ENCODE measurements at regions not wholly inside any gene's neighbourhood (a gene's known extent, or its start where the extent isn't known, plus 50 kb on each side); places are given as distances from the start of the nearest gene placed in this dataset.

GRCh38 chr22:47839595-47840227, 1077.3 kb downstream of the TBC1D22A start:
- no peak for TF ChIP-seq JUND (IDR thresholded peaks at IDR 0.05; ENCODE audit: low read depth)
- in situ Hi-C loops (cut with HindIII; ENCODE audit: low pct_unique_long_range_greater_than_20kb, low sequenced_read_pairs), result no loop called here
- DNase-seq (ENCODE audit: low read depth in 1 of 2, low spot score in 1 of 2), result no peak

- no peak for TF ChIP-seq JUND (IDR thresholded peaks at IDR 0.05; ENCODE audit: low read depth)
- peak in 1 of 2 experiments; percentile 58 for DNase-seq (ENCODE audit: low read depth in 1 of 2, low spot score in 1 of 2)
- in situ Hi-C loops (cut with HindIII; ENCODE audit: low pct_unique_long_range_greater_than_20kb, low sequenced_read_pairs), result no loop called here
Observed at GRCh38 chr22:47837703-47838102, 1075.3 kb downstream of the TBC1D22A start.

DNA sequence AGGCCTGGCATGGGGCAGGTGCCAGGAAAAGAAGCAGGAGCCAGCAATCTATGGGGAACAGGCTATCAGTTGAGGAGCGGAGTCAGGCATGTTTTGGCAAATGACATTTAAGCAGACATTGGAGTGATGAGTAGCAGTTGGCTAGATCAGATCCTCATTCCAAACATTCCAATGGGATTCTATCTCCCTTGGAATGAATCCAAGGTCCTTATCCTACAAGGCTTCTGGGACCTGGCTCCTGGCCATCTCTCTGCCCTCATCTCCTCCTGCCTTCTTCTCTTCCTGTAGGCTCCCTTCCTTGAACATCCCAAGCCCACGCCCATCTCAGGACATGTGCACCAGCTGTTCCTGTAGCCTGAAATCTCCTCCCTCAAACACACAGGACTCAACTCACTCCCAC, 1074.5 kb downstream of the TBC1D22A start:
- TF ChIP-seq JUND (IDR thresholded peaks at IDR 0.05; ENCODE audit: low read depth), result no peak
- in situ Hi-C loops (cut with HindIII; ENCODE audit: low pct_unique_long_range_greater_than_20kb, low sequenced_read_pairs), result no loop called here
- peak in 1 of 2 experiments; percentile 6 for DNase-seq (ENCODE audit: low read depth in 1 of 2, low spot score in 1 of 2)

DNA sequence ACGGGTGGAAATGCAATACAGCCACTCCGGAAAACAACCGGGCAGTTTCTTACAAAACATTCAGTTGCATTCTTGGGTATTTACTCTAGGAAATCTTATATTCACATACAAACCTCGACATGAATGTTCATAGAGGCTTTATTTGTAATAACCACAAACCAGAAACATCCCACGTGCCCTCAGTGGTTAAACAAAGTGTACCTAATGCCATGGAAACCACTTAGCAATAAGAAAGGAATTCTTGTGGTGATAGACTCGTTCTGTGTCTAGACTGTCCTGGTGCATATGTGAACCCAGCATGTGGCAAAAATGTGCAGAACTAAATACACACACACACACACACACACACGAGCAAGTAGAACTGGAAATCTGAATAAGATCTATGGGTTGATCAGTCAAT, 1073.3 kb downstream of the TBC1D22A start:
- in situ Hi-C loops (cut with HindIII; ENCODE audit: low pct_unique_long_range_greater_than_20kb, low sequenced_read_pairs), result no loop called here
- peak in 1 of 2 experiments; percentile 56 for DNase-seq (ENCODE audit: low read depth in 1 of 2, low spot score in 1 of 2)

GRCh38 chr22:47826016-47826415, 1063.6 kb downstream of the TBC1D22A start:
- TF ChIP-seq JUND (IDR thresholded peaks at IDR 0.05; ENCODE audit: low read depth), result no peak
- in situ Hi-C loops (cut with HindIII; ENCODE audit: low pct_unique_long_range_greater_than_20kb, low sequenced_read_pairs), result no loop called here
- no peak for DNase-seq (ENCODE audit: low read depth in 1 of 2, low spot score in 1 of 2)

More for the DNA sequence above, 1073.3 kb downstream of the TBC1D22A start:
- TF ChIP-seq JUND (IDR thresholded peaks at IDR 0.05; ENCODE audit: low read depth), result no peak

DNA sequence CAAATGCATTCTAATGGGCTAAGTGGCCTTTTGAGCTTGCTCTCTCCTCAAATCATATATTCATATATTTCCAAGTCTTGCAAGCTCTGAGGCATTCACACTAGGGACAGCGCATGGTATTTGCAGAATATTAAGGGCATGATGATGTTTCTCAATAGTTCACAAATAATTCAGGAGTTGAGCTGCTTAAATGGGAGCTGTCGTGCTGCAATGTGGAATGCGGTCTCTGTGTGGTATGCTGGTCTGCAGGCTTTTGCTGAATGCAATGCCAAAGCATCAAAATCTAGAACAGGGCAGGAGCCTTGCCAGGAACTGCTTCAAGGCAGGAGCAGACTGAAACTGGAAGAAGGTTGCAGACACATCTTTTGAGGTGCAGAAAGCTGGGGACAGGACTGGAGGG, 1060.0 kb downstream of the TBC1D22A start:
- no peak for TF ChIP-seq JUND (IDR thresholded peaks at IDR 0.05; ENCODE audit: low read depth)
- no peak for DNase-seq (ENCODE audit: low read depth in 1 of 2, low spot score in 1 of 2)
- in situ Hi-C loops (cut with HindIII; ENCODE audit: low pct_unique_long_range_greater_than_20kb, low sequenced_read_pairs), result no loop called here

- no peak for DNase-seq (ENCODE audit: low read depth in 1 of 2, low spot score in 1 of 2)
- TF ChIP-seq JUND (IDR thresholded peaks at IDR 0.05; ENCODE audit: low read depth), result no peak
- in situ Hi-C loops (cut with HindIII; ENCODE audit: low pct_unique_long_range_greater_than_20kb, low sequenced_read_pairs), result no loop called here
Observed at GRCh38 chr22:47818496-47818895, 1056.0 kb downstream of the TBC1D22A start.

GRCh38 chr22:47817380-47817779, 1054.9 kb downstream of the TBC1D22A start:
- TF ChIP-seq JUND (IDR thresholded peaks at IDR 0.05; ENCODE audit: low read depth), result no peak
- in situ Hi-C loops (cut with HindIII; ENCODE audit: low pct_unique_long_range_greater_than_20kb, low sequenced_read_pairs), result no loop called here
- DNase-seq (ENCODE audit: low read depth in 1 of 2, low spot score in 1 of 2), result no peak

GRCh38 chr22:47816863-47817210, 1054.4 kb downstream of the TBC1D22A start:
- no peak for TF ChIP-seq JUND (IDR thresholded peaks at IDR 0.05; ENCODE audit: low read depth)
- no peak for DNase-seq (ENCODE audit: low read depth in 1 of 2, low spot score in 1 of 2)
- in situ Hi-C loops (cut with HindIII; ENCODE audit: low pct_unique_long_range_greater_than_20kb, low sequenced_read_pairs), result no loop called here

DNA sequence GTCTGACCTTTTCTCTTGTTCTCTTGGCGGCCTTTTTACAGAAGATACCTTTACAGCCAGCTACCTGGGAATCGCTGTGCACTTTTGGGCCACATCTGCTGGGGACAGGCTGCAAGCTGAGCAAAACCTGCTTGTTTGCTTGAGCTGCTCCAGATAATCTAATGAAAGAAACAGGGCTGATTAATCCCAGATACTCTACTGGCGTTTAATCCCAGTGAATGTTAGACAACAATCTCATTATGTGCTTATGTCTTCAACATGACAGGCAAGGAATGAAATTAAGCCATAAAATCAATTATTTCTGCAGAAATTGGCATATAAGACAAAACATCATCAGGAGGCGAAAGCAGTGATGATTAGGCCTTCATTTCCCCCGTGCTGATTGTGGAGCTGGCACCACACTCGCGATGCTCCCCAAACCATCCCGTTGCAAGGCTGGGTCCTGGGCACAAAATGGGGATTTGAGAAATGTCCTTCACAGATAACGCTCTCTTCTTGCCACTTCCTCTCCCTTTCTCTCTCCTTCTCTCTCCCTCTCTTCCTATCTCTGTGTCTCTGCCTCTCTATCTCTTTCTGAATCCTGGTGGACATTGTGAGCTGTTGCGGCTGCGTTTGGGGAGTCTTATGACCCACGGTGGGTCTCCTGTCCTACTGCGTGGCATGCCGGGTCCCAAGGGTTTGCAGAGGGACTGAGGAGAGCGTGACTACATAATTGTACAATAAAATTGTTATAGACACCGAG, 1053.8 kb downstream of the TBC1D22A start:
- DNase-seq (ENCODE audit: low read depth in 1 of 2, low spot score in 1 of 2), result no peak
- no peak for TF ChIP-seq JUND (IDR thresholded peaks at IDR 0.05; ENCODE audit: low read depth)
- in situ Hi-C loops (cut with HindIII; ENCODE audit: low pct_unique_long_range_greater_than_20kb, low sequenced_read_pairs), result no loop called here

- no peak for DNase-seq (ENCODE audit: low read depth in 1 of 2, low spot score in 1 of 2)
- in situ Hi-C loops (cut with HindIII; ENCODE audit: low pct_unique_long_range_greater_than_20kb, low sequenced_read_pairs), result no loop called here
- TF ChIP-seq JUND (IDR thresholded peaks at IDR 0.05; ENCODE audit: low read depth), result no peak
Observed at GRCh38 chr22:47814474-47814873, 1052.0 kb downstream of the TBC1D22A start.

DNA sequence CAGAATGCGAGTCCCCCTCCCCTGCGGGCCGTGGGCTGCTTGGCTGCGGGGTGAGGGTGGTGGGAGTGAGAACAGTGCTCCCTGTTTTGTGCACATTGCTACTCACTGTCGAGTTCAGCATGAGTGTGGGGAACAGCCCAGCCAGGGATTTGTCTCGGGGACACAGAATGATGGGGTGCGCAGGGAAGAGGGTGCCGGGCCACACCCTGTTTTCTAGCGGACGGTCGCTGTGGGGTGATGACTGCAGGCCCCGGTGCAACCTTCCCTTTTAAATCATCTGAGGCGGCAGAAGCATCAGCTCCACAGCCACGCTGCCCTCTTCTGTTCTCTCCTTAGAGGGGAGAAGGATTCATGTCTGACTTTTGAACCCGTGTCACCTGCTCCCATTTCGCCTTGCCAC, 1051.2 kb downstream of the TBC1D22A start:
- DNase-seq (ENCODE audit: low read depth in 1 of 2, low spot score in 1 of 2), result no peak
- in situ Hi-C loops (cut with HindIII; ENCODE audit: low pct_unique_long_range_greater_than_20kb, low sequenced_read_pairs), result no loop called here
- no peak for TF ChIP-seq JUND (IDR thresholded peaks at IDR 0.05; ENCODE audit: low read depth)

- no peak for TF ChIP-seq JUND (IDR thresholded peaks at IDR 0.05; ENCODE audit: low read depth)
- in situ Hi-C loops (cut with HindIII; ENCODE audit: low pct_unique_long_range_greater_than_20kb, low sequenced_read_pairs), result no loop called here
- no peak for DNase-seq (ENCODE audit: low read depth in 1 of 2, low spot score in 1 of 2)
Observed at GRCh38 chr22:47811971-47812370, 1049.5 kb downstream of the TBC1D22A start.
